Muscle layer of duodenum (tissue), 2 donors: ENCODE measurements at regions not wholly inside any gene's neighbourhood (a gene's known extent, or its start where the extent isn't known, plus 50 kb on each side); places are given as distances from the start of the nearest gene placed in this dataset.
"Not testable (repeated sequence)": the region's sequence is repeated elsewhere in the genome, so short reads cannot be mapped to it uniquely, and the experiment has no call there.

Experiments
- H3K27ac ChIP-seq: one replicate; pipeline ENCODE4 v1.7.0; 2013; ENCODE audit warnings: mild to moderate bottlenecking, low read length
- H3K27me3 ChIP-seq: one replicate; pipeline ENCODE4 v1.7.0; 2013; ENCODE audit warnings: low read depth, mild to moderate bottlenecking, control low read depth, low read length
- H3K36me3 ChIP-seq, 2 donors: one replicate each; pipeline ENCODE4 v1.7.0; 2013; ENCODE audit warnings: low read length in 2 of 2, control low read depth in 1 of 2, mild to moderate bottlenecking in 1 of 2; ENCODE audit not compliant: insufficient read depth in 2 of 2, control insufficient read depth in 1 of 2
- H3K4me1 ChIP-seq, 2 donors: one replicate each; pipeline ENCODE4 v1.7.0; 2013; ENCODE audit warnings: low read length in 2 of 2, mild to moderate bottlenecking in 2 of 2, control low read depth in 1 of 2, moderate library complexity in 1 of 2; ENCODE audit not compliant: insufficient read depth in 2 of 2, control insufficient read depth in 1 of 2
- H3K4me3 ChIP-seq, 2 donors: one replicate each; pipeline ENCODE4 v1.7.0; 2013; ENCODE audit warnings: low read length in 2 of 2, low read depth in 1 of 2, mild to moderate bottlenecking in 1 of 2
- H3K9me3 ChIP-seq, 2 donors: one replicate each; pipeline ENCODE4 v1.7.0; 2013; ENCODE audit warnings: low read length in 2 of 2, control low read depth in 1 of 2, mild to moderate bottlenecking in 1 of 2; ENCODE audit not compliant: control insufficient read depth in 1 of 2
- donor health status: healthy.

DNA sequence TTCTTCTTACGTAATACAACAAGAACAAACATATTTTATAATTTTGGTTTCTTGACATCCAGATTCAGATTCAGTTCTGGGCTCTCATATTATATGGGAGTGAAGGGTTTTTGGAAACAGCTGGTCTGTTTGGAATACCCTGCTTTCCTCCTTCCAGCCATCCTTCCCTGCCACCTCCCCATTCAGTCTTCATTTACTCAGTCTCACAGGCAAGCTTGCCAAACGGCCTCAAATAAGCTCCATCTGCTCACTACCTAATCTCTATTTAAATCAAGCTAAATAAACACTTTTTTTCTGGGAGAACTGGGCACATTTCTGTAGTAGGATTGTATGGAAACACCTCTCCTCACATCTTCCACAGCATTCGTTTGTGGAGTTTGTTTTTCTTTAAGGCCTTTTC lies 147.5 kb downstream of the RND3 start:
- Histone ChIP-seq H3K4me1 (peaks cover 0 to 6% of the 10 kb centered on the region in 2 donors), H3K27me3 (no peaks in the 10 kb centered on the region), H3K4me3 (no peak overlapping the region), H3K9me3 (no peaks in the 10 kb centered on the region), H3K27ac (no peak overlapping the region), H3K36me3 (no peaks in the 10 kb centered on the region)

DNA sequence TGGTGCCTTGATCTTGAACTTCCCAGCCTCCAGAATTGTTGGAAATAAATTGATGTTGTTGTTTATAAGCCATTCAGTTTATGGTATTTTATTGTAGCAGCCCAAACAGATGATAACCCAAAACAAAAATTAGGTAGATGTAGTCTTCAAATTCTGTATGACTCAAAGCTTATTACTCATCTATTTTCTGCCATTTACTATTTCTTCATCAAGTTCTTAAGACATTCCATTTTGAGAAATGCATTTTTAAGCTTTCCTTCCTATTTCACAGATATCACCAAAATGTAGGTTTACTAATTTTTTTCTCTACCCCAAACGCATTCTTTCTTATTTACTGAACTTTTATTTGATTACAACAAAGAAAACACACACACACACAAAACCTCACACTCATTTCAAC lies 148.2 kb downstream of the RND3 start:
- H3K27ac ChIP-seq, result no peak overlapping the region
- no peaks in the 10 kb centered on the region for H3K36me3 ChIP-seq
- H3K4me3 ChIP-seq, result no peak overlapping the region
- no peaks in the 10 kb centered on the region for H3K27me3 ChIP-seq
- peaks cover 0 to 6% of the 10 kb centered on the region in 2 donors for H3K4me1 ChIP-seq
- H3K9me3 ChIP-seq, result no peaks in the 10 kb centered on the region

DNA sequence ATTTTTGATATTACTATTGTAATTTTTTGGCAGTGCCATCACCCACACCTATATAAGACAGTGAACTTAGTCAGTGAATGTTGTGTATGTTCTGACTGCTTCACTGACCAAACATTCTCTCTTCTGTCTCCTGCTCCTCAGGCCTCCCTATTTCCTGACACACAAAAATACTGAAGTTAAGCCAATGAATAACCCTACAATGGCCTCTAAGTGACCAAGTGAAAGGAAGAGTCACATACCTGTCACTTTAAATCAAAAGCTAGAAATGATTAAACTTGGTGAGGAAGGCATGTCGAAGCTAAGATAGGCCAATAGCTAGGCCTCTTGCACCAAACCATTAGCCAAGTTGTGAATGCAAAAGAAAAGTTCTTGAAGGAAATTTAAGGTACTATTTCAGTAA lies 151.9 kb downstream of the RND3 start:
- H3K9me3 ChIP-seq, result no peaks in the 10 kb centered on the region
- no peaks in the 10 kb centered on the region for H3K27me3 ChIP-seq
- H3K4me3 ChIP-seq, result no peak overlapping the region
- no peak overlapping the region for H3K27ac ChIP-seq
- peaks cover 0 to 6% of the 10 kb centered on the region in 2 donors for H3K4me1 ChIP-seq
- H3K36me3 ChIP-seq, result no peaks in the 10 kb centered on the region

DNA sequence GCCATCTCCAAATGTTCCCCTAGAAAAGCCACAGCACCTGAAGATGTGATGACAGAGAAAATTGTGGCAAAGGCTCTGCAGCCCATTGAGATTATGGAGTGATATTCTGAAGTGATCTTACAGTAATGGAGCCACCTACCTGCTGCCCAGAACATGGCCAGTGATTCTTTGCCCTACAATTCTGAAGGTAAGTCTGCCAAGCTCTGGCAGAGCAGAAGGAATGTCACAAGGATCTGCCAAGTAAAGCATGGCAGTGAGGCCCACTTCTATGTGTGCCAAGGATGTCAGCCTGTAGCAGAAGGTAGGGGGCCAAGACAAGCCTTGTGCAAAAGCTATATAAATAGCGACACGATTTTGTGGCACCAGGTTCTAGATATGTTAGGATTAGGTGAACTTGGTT lies 155.1 kb downstream of the RND3 start:
- no peak overlapping the region for H3K4me3 ChIP-seq
- no peaks in the 10 kb centered on the region for H3K36me3 ChIP-seq
- no peaks in the 10 kb centered on the region for H3K9me3 ChIP-seq
- no peak overlapping the region for H3K27ac ChIP-seq
- no peaks in the 10 kb centered on the region for H3K4me1 ChIP-seq
- H3K27me3 ChIP-seq, result no peaks in the 10 kb centered on the region

DNA sequence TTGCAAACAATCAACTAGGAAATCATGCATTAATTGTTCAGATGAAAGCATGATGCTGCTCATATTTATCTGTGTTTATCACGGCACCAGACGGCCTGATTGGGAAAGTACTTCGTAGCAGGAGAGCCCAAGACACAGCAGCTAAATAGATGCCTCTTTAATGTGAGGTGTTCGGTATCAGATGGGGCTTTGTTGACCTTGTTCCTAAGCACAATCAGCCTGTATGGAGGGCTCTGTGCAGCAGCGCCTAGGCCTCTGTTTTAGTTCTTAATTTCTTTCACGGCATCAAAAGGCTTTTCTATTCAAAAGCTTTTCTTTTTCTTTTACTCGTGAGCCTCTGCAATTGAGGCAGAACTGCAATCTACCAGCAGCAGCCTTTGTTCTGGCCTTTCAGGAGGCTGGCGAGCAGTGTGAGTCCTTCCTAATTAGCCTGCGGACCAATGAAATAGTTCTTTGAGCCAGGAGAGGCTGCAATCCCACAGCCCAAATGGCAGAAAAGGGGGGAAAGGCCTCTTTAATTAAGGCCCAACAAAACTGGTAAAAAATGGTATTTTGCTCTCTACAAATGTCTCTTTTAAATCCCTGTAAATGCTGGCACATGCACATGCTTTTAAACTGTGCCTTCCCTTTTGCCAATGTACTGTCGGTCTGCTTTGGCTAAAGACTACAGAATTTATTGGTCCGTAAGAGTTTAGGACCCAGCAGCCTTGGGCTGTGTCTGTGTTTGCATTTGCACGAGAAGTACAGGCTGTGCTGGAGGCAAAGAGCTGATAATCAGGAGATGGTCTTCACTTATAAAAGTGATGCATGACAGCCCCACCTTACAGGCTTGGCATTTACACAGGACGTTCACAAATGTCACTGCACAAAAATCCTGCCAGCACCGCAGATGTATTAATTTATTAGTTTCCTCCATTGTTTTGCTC lies 159.6 kb downstream of the RND3 start:
- Histone ChIP-seq H3K4me1 (peaks cover 0 to 4% of the 10 kb centered on the region in 2 donors), H3K4me3 (no peak overlapping the region), H3K27me3 (no peaks in the 10 kb centered on the region), H3K36me3 (no peaks in the 10 kb centered on the region), H3K27ac (no peak overlapping the region), H3K9me3 (no peaks in the 10 kb centered on the region)

DNA sequence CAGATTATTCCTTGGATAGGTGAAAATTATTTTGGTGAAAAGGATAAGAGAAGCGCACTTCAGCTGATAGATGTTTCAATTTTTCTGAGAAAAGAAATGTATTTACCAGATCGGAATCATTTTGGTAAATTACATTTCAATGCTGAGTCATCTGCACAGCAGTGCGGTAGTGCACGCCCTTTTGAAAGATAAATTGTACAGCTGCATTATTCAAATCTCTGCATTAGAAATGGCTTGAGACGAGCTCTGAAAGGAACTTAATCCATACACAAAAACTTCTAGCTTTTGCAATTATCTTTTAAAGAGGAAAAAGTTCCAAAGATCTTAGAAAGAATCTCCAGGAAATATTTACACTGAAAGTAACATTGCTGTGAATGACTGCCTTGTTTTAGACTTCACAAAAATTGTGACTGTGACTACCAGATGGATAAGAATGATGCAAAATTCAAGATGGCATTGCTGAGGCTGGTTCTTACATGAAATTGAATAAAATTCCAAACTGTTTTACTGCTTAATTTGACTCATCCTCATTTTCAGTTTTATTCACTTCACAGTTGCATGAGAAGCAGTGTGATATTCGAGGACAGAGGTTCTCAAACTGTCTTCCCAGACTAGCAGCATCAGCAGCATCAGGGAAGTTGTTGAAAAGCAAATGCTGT lies 161.7 kb downstream of the RND3 start:
- no peaks in the 10 kb centered on the region for H3K27me3 ChIP-seq
- no peaks in the 10 kb centered on the region for H3K36me3 ChIP-seq
- no peaks in the 10 kb centered on the region for H3K9me3 ChIP-seq
- peaks cover 0 to 4% of the 10 kb centered on the region in 2 donors for H3K4me1 ChIP-seq
- H3K4me3 ChIP-seq, result no peak overlapping the region
- H3K27ac ChIP-seq, result no peak overlapping the region

DNA sequence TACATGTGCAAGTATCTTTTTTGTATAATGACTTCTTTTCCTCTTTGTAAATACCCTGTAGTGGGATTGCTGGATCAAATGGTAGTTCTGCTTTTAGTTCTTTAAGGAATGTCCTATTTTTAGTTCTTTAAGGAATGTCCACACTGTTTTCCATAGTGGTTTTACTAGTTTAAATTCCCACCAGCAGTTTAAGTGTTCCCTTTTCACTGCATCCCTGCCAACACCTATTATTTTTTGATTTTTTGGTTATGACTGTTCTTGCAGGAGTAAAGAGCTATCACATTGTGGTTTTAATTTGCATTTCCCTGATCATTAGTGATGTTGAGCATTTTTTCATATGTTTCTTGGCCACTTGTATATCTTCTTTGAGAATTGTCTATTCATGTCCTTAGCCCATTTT lies 164.4 kb downstream of the RND3 start:
- not testable (repeated sequence) for H3K4me3 ChIP-seq, H3K27ac ChIP-seq, H3K4me1 ChIP-seq, H3K36me3 ChIP-seq, H3K9me3 ChIP-seq, H3K27me3 ChIP-seq

DNA sequence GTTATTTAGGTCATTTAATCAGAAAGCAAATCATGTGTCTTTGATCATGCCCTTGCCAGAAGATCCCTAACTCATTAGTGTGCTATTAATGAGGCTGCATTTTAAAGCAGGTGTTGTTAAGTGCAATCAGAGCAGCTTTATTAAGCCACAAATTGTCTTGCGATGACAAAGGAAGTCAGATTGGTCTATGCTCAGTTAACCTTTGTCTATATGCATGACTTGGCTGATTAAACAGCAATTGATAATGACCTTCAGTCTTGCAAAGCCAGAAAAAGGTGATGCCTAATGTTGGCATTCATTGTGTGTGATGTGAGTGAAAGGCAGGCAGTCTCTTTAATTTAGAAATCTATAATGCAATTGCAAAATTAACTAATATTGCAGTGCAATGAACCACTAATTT lies 166.9 kb downstream of the RND3 start:
- H3K36me3 ChIP-seq, result no peaks in the 10 kb centered on the region
- peaks cover 0 to 4% of the 10 kb centered on the region in 2 donors for H3K9me3 ChIP-seq
- H3K27me3 ChIP-seq, result no peaks in the 10 kb centered on the region
- H3K4me1 ChIP-seq, result peaks cover 0 to 4% of the 10 kb centered on the region in 2 donors
- no peak overlapping the region for H3K27ac ChIP-seq
- H3K4me3 ChIP-seq, result no peak overlapping the region

DNA sequence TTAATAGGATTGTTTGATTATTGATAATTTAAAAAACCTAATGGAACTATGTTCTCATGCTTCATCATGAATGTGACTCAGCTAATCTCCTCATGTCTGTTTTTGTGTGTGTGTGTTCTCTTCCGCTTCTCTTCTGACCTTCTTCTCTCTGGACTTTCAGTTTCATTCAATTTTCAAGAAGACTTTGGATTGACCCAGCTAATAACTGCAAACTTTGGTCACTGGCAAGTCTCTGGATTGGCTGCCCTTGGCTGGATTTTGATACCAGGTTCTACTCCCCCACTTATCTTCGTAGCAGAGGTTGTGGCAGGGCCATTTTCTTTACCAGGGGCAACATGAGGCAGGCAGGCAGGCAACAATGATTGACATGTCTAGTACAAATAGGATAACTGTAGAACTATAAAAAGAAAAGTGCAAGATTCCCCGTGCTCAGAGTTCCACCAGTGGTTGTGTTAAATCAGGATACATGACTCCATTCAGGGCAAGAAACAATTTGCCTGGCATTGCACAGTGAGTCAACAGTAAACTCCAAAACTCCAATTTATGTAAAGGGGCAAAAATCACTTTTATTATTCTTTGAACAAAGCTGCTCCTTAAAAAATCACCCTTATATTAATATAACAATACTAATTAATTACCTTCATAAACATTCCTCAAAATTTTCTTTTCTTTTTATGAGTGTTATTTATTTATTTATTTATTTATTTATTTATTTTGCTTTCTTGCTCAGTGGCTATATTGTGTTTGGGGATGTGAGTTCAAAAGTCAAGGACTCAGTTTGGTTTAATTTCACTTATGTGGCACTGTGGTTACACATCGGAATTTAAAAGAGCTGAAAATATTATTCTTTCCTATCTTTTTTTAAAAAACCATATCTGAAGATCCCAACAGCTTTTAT lies 167.6 kb downstream of the RND3 start:
- no peaks in the 10 kb centered on the region for H3K36me3 ChIP-seq
- peaks cover 0 to 7% of the 10 kb centered on the region in 2 donors for H3K9me3 ChIP-seq
- no peaks in the 10 kb centered on the region for H3K27me3 ChIP-seq
- H3K4me1 ChIP-seq, result no peaks in the 10 kb centered on the region
- no peak overlapping the region for H3K4me3 ChIP-seq
- H3K27ac ChIP-seq, result no peak overlapping the region

DNA sequence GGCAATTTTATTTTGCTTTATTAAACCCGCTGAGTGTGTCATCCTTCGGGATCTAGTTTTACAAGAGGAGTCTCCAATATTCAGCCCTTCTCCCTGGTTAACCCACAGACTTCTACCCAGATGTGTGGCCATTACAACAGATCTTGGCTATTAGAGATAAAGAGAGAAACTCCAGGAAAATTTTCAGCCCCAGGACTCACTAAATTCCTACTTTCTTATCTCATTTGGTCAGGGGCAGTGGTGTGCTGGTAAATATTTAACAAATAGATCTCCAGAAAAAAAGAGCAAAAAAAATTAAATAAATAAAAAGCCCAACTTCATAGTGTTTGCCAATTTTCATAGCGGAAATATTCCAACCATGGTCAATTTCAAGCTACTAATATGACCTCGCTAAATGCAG lies 168.4 kb downstream of the RND3 start:
- H3K4me1 ChIP-seq, result no peaks in the 10 kb centered on the region
- H3K27me3 ChIP-seq, result no peaks in the 10 kb centered on the region
- no peak overlapping the region for H3K4me3 ChIP-seq
- no peaks in the 10 kb centered on the region for H3K36me3 ChIP-seq
- peaks cover 0 to 9% of the 10 kb centered on the region in 2 donors for H3K9me3 ChIP-seq
- no peak overlapping the region for H3K27ac ChIP-seq

DNA sequence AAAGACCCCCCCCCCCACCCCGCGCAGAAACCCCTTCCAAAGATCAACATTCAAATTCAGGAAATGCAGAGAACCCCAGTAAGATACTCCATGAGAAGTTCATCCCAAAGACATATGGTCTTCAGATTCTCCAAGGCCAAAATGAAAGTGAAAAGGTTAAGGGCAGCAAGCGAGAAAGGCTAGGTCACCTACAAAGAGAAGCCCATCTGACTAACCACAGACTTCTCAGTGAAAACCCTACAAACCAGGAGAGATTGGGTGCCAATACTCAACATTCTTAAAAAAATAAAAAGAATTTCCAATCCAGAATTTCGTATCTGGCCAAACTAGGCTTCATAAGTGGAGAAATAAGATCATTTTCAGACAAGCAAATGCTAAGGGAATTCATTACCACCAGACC lies 175.2 kb downstream of the RND3 start:
- Histone ChIP-seq H3K27ac (no peak overlapping the region), H3K27me3 (no peaks in the 10 kb centered on the region), H3K9me3 (peaks cover 0 to 11% of the 10 kb centered on the region in 2 donors), H3K4me3 (no peak overlapping the region), H3K4me1 (no peaks in the 10 kb centered on the region), H3K36me3 (no peaks in the 10 kb centered on the region)
